NT2/D1 (cell line): ENCODE measurements at regions not wholly inside any gene's neighbourhood (a gene's known extent, or its start where the extent isn't known, plus 50 kb on each side); places are given as distances from the start of the nearest gene placed in this dataset.

Experiments used
- DNase-seq: peaks from one replicate; pipeline ENCODE4 v3.0.0-alpha.2; 2011; ENCODE audit warnings: low read depth, low spot score
- H3K27me3 ChIP-seq: 2 replicates; pipeline ENCODE4 v1.6.0; 2011; ENCODE audit warnings: mild to moderate bottlenecking; ENCODE audit not compliant: insufficient read length, insufficient read depth
- H3K36me3 ChIP-seq: 2 replicates; pipeline ENCODE4 v1.6.1; 2011; ENCODE audit warnings: mild to moderate bottlenecking, low read length, mixed read lengths; ENCODE audit not compliant: insufficient read depth, insufficient read length
- H3K4me1 ChIP-seq: 2 replicates; pipeline ENCODE4 v1.5.1; 2011; ENCODE audit not compliant: insufficient read depth, insufficient read length
- H3K4me3 ChIP-seq: 2 replicates; pipeline ENCODE4 v1.5.1; 2011; ENCODE audit warnings: low read depth; ENCODE audit not compliant: insufficient read length
- H3K9ac ChIP-seq: 2 replicates; pipeline ENCODE4 v1.6.0; 2011; ENCODE audit warnings: low read depth; ENCODE audit not compliant: insufficient read length
- H3K9me3 ChIP-seq: 2 replicates; pipeline ENCODE4 v1.5.1; 2011; ENCODE audit warnings: mild to moderate bottlenecking, low read length; ENCODE audit not compliant: insufficient read depth
- SUZ12 ChIP-seq: IDR thresholded peaks from 2 replicates; pipeline ENCODE4 v1.6.1; 2011; ENCODE audit not compliant: insufficient read length, insufficient read depth; ENCODE audit errors: extremely low read depth
- YY1 ChIP-seq: IDR thresholded peaks from 2 replicates; pipeline ENCODE4 v1.6.1; 2011; ENCODE audit not compliant: insufficient read length, insufficient read depth
- ZNF274 ChIP-seq: IDR thresholded peaks from 2 replicates; pipeline ENCODE4 v1.6.1; 2011; ENCODE audit warnings: mild to moderate bottlenecking, low read depth, low read length

DNA sequence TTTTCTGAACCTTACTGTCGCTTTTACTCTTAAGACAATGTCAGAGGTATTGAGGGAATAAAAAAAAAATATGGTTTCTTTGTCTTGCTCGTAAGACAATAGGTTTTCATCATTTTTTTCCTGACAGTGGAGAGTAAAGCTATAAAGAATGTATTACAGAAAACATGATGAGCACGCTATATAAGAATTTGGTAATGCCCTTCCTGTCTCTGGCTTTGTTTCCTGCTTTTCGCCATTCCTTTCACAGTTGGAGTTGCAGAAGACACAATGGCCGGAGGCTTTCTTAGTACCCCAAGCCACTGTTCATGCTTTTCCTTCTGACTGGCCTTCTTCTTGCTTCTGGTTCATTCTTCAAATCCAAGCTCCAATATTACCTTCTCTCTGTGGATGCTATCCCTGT, 101.0 kb upstream of the DACH1 start:
- no peak overlapping the region for H3K4me3 ChIP-seq
- H3K4me1 ChIP-seq, result no peaks in the 10 kb centered on the region
- no peak for TF ChIP-seq ZNF274
- no peak for TF ChIP-seq YY1
- no peak for TF ChIP-seq SUZ12
- no peaks in the 10 kb centered on the region for H3K36me3 ChIP-seq
- no peaks in the 10 kb centered on the region for H3K27me3 ChIP-seq
- no peak overlapping the region for H3K9ac ChIP-seq
- peak; percentile 22 for DNase-seq
- no peaks in the 10 kb centered on the region for H3K9me3 ChIP-seq

- TF ChIP-seq ZNF274 (no peak), YY1 (no peak), SUZ12 (no peak)
- no peaks in the 10 kb centered on the region for H3K4me1 ChIP-seq
- no peaks in the 10 kb centered on the region for H3K9me3 ChIP-seq
- H3K9ac ChIP-seq, result no peak overlapping the region
- no peaks in the 10 kb centered on the region for H3K27me3 ChIP-seq
- DNase-seq, result no peak
- H3K4me3 ChIP-seq, result no peak overlapping the region
- H3K36me3 ChIP-seq, result no peaks in the 10 kb centered on the region
These were observed 97.6 kb upstream of the DACH1 start for GRCh38 chr13:71964491-71965100.

GRCh38 chr13:71962735-71963134, 95.7 kb upstream of the DACH1 start:
- Histone ChIP-seq H3K36me3 (no peaks in the 10 kb centered on the region), H3K9ac (no peak overlapping the region), H3K27me3 (no peaks in the 10 kb centered on the region), H3K4me3 (no peak overlapping the region), H3K4me1 (no peaks in the 10 kb centered on the region), H3K9me3 (no peaks in the 10 kb centered on the region)
- TF ChIP-seq YY1, result no peak
- no peak for TF ChIP-seq ZNF274
- TF ChIP-seq SUZ12, result no peak
- DNase-seq, result no peak

- H3K4me1 ChIP-seq, result no peaks in the 10 kb centered on the region
- no peaks in the 10 kb centered on the region for H3K36me3 ChIP-seq
- no peak overlapping the region for H3K4me3 ChIP-seq
- H3K9me3 ChIP-seq, result no peaks in the 10 kb centered on the region
- DNase-seq, result no peak
- TF ChIP-seq ZNF274 (no peak), YY1 (no peak), SUZ12 (no peak)
- H3K27me3 ChIP-seq, result no peaks in the 10 kb centered on the region
- no peak overlapping the region for H3K9ac ChIP-seq
These were observed 95.1 kb upstream of the DACH1 start for GRCh38 chr13:71962126-71962525.

DNA sequence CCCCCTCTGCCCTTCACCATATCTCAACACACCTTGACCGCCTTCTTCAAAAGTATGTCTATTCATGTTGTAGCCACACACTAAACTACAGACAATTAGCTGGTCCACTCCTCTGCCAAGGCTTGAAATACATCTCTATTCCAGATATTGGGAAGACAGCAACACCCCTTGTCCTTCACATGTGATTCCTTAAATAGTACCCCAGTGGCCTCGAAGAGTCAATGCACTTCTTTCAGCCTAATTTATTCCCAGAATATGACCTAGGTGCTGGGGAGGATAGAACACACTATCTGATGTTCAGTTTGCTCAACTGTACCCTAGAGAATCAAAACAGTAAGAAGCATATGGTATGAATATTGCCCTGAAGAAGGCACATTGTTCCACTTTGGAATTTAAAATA, 82.4 kb upstream of the DACH1 start:
- Histone ChIP-seq H3K4me1 (no peaks in the 10 kb centered on the region), H3K9ac (no peak overlapping the region), H3K27me3 (no peaks in the 10 kb centered on the region), H3K4me3 (no peak overlapping the region), H3K36me3 (no peaks in the 10 kb centered on the region), H3K9me3 (no peaks in the 10 kb centered on the region)
- no peak for TF ChIP-seq SUZ12
- TF ChIP-seq ZNF274, result no peak
- TF ChIP-seq YY1, result no peak
- DNase-seq, result no peak

DNA sequence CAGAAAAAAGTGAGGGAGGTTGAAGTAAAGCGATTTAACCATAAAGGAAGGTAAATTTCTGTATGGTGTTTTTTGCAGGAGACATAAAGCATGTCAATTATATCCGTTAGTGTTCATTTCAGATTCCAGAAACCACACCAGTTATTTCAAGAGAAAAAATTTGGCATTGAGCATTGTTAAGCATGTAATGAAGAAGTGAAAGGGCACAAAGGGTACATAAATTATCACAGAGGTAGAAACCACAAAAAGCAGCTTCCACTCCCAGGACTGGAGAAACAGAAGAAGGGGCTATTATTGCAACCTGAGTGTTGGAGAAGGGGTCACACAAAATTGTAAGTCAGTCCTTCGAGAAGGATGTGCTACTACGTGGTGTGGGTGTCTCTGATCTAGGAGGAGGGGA, 72.2 kb upstream of the DACH1 start:
- H3K9me3 ChIP-seq, result no peaks in the 10 kb centered on the region
- no peak overlapping the region for H3K4me3 ChIP-seq
- H3K4me1 ChIP-seq, result no peaks in the 10 kb centered on the region
- no peak for DNase-seq
- H3K9ac ChIP-seq, result no peak overlapping the region
- H3K27me3 ChIP-seq, result no peaks in the 10 kb centered on the region
- no peak for TF ChIP-seq SUZ12
- TF ChIP-seq ZNF274, result no peak
- TF ChIP-seq YY1, result no peak
- no peaks in the 10 kb centered on the region for H3K36me3 ChIP-seq

DNA sequence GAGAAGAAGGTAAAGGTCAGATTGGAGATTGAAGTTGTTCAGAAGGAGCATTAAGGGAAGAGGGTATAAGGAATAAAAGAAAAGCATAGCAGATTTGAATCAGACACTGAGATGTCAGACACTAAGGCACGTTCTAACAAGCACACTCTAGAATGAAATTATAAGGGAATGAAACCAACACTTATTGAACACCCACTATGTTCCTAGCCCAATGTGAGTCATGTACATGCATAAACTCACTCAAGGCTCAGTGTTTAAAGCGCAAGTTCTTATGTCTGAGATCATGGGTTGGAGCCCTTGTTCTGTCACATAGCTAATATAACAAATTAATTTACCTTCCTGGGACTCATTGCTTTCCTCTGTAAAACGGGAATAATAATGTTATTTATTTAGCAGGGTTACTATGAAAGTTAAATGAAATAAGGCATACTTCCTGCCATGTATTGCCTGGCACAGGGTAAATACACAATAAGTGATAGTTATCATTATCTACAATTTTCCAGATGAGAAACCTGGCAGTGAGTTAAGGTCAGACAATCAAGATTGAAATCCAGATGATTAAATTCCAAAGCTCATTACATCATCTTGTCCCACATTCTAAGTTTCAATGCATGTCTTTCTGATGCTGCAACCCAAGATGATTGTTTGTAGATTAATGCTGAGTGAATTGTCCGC, 68.3 kb upstream of the DACH1 start:
- H3K4me1 ChIP-seq, result no peaks in the 10 kb centered on the region
- H3K4me3 ChIP-seq, result no peak overlapping the region
- no peak overlapping the region for H3K9ac ChIP-seq
- no peaks in the 10 kb centered on the region for H3K36me3 ChIP-seq
- DNase-seq, result no peak
- H3K27me3 ChIP-seq, result no peaks in the 10 kb centered on the region
- TF ChIP-seq SUZ12 (no peak), ZNF274 (no peak), YY1 (no peak)
- no peaks in the 10 kb centered on the region for H3K9me3 ChIP-seq

DNA sequence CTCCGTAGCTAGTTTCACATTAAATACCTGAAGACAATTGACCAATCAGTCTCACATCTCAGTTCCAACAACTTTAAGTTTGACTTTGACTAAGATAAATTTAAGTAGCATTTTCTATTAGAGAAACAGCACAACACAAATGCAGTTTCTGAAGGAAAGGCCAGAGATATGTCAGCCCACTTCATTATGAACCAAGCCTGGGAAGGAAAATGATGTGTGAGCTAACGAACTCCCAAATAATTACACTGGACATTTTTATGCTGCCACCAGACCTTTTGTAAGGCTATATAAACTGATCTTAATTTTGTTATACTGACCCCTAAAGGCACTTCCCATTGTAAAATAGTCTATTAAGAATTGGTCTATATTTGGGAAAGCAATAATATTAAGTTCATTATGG, 57.9 kb upstream of the DACH1 start:
- TF ChIP-seq SUZ12, result no peak
- no peak for TF ChIP-seq YY1
- no peak for TF ChIP-seq ZNF274
- Histone ChIP-seq H3K36me3 (no peaks in the 10 kb centered on the region), H3K27me3 (no peaks in the 10 kb centered on the region), H3K9me3 (no peaks in the 10 kb centered on the region), H3K9ac (no peak overlapping the region), H3K4me3 (no peak overlapping the region), H3K4me1 (no peaks in the 10 kb centered on the region)
- no peak for DNase-seq
